Astrocyte of the spinal cord (primary cell): ENCODE measurements at regions not wholly inside any gene's neighbourhood (a gene's known extent, or its start where the extent isn't known, plus 50 kb on each side); places are given as distances from the start of the nearest gene placed in this dataset.
"Not testable (repeated sequence)": the region's sequence is repeated elsewhere in the genome, so short reads cannot be mapped to it uniquely, and the experiment has no call there.

Experiments
- DNase-seq: peaks from one replicate; pipeline ENCODE4 v3.0.0; 2011; ENCODE audit warnings: low read depth, low spot score
- H3K4me3 ChIP-seq: 2 replicates; pipeline ENCODE4 v1.5.1; 2011; ENCODE audit warnings: low read depth, mild to moderate bottlenecking, low read length, moderate library complexity
- in situ Hi-C: cut with HindIII; loops from 2 replicates; pipeline ENCODE4 v1.10.0; 2017; ENCODE audit warnings: low sequenced_read_pairs
- TF ChIP-seq, protein P1 (sequence below): IDR thresholded peaks from 2 replicates; pipeline ENCODE4 v1.5.1; 2012; ENCODE audit warnings: low read depth, mild to moderate bottlenecking, low read length, inconsistent platforms

DNA sequence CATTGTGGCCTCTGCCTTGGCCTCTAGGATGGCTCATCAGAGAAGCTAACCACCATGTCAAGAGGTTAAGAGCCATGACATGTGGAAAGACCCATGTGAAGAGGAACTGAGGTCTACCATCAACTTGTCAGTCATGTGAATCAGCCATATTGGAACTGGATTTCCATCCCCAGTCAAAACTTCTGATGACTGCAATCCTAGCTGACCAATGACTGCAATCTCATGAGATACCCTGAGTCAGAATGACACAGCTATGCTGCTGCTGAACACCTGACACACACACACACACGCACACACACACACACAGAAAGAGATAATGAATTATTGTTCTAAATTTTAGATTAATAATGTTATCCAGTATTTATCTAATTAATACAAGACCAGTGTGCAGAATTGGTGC, 337.5 kb upstream of the LMCD1 start:
- TF ChIP-seq, protein P1, sequence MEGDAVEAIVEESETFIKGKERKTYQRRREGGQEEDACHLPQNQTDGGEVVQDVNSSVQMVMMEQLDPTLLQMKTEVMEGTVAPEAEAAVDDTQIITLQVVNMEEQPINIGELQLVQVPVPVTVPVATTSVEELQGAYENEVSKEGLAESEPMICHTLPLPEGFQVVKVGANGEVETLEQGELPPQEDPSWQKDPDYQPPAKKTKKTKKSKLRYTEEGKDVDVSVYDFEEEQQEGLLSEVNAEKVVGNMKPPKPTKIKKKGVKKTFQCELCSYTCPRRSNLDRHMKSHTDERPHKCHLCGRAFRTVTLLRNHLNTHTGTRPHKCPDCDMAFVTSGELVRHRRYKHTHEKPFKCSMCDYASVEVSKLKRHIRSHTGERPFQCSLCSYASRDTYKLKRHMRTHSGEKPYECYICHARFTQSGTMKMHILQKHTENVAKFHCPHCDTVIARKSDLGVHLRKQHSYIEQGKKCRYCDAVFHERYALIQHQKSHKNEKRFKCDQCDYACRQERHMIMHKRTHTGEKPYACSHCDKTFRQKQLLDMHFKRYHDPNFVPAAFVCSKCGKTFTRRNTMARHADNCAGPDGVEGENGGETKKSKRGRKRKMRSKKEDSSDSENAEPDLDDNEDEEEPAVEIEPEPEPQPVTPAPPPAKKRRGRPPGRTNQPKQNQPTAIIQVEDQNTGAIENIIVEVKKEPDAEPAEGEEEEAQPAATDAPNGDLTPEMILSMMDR, result no peak
- in situ Hi-C loops, result no loop called here
- no peak overlapping the region for H3K4me3 ChIP-seq
- no peak for DNase-seq

DNA sequence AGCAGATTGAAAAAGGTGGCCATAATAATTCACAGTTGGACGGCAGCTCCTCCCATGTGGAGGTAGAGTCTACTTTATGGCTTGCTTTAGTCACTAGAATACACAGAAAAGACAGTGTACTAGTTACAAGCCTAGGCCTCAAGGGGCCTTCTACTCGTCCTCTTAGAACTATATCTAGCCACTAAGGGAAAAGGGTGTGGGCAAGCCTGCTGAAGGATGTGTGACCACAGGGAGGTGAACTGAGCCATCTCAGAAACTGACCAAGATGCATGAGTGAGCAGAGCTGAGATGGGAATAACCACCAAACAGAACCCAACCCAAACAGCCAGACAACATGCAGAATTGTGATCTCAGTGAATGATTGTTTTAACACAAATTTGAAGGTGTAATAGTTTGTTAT, 335.6 kb upstream of the LMCD1 start:
- in situ Hi-C loops, result no loop called here
- DNase-seq, result no peak
- TF ChIP-seq, protein P1, result no peak
- no peak overlapping the region for H3K4me3 ChIP-seq

DNA sequence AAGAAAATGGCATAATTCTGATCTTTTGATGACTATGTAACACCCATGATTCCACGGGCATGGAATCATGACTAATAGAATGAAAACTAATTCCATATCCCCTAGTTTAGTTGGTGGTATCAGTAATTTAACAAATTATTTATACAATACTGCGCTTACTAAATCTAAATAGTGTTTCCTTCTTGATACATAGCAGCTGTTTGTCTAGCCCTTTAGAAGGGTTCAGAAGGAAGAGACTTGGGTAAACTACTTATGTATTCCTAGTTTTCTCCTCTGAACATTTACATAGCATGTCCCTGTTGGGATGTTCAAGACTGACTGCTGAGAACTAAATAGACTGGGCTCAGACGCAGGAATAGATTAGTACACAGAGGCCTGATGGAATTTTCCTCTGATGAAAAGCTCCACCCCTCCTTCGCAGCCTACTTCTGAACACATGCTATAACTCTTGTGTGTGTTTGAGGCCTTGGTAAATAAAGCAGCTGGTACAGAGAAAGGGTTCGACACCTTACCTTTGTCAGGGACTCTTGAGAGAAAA, 330.6 kb upstream of the LMCD1 start:
- in situ Hi-C loops, result no loop called here
- no peak overlapping the region for H3K4me3 ChIP-seq
- TF ChIP-seq, protein P1, result no peak
- no peak for DNase-seq

DNA sequence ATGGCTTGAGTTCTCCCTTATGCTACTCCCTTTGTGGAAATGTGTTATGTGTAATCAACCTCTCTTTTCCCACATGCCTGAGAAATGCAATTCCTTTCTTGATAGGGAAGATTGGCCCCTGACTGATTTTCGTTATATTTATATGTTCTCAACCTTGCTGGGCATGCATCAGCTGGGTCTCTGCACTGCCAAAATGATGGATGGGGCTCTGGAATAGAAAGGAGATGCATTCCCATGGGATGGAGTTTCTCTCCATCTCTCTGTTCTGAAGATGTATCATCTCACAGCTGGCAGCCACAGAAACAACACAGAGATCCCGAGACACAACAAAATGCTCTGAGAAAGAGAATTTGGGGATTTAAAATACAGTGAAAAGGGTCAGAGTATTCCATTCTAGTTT, 327.7 kb upstream of the LMCD1 start:
- DNase-seq, result no peak
- in situ Hi-C loops, result no loop called here
- no peak overlapping the region for H3K4me3 ChIP-seq
- TF ChIP-seq, protein P1, result no peak

DNA sequence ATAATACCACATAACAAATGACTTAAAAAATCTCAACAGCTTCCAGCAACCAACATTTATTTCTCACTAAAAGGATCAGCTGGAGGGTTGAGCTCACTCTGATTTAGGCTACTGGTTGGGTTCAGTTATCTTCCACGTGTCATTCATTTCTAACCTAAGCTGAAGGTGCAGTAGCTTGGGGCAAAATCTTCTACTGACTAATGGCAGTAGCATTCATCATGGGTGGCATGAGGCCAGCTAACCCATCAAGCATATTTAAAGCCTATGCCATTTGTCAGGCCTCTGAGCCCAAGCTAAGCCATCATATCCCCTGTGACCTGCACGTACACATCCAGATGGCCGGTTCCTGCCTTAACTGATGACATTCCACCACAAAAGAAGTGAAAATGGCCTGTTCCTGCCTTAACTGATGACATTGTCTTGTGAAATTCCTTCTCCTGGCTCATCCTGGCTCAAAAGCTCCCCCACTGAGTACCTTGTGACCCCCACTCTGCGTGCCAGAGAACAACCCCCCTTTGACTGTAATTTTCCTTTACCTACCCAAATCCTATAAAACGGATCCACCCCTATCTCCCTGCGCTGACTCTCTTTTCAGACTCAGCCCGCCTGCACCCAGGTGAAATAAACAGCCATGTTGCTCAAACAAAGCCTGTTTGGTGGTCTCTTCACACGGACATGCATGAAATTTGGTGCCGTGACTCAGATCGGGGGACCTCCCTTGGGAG, 324.7 kb upstream of the LMCD1 start:
- DNase-seq, in situ Hi-C loops, H3K4me3 ChIP-seq: not testable (repeated sequence)

DNA sequence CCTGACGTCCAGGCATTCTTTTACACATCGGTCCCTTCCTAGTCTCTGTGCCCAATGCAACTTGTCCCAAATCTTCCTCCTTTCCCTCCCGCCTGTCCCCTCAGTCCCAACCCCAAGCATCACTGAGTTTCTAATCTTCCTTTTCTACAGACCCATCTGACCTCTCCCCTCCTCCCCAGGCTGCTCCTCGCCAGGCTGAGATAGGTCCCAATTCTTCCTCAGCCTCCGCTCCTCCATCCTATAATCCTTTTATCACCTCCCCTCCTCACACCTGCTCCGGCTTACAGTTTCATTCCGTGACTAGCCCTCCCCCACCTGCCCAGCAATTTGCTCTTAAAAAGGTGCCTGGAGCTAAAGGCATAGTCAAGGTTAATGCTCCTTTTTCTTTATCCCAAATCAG, 323.1 kb upstream of the LMCD1 start:
- H3K4me3 ChIP-seq, in situ Hi-C loops, DNase-seq: not testable (repeated sequence)

DNA sequence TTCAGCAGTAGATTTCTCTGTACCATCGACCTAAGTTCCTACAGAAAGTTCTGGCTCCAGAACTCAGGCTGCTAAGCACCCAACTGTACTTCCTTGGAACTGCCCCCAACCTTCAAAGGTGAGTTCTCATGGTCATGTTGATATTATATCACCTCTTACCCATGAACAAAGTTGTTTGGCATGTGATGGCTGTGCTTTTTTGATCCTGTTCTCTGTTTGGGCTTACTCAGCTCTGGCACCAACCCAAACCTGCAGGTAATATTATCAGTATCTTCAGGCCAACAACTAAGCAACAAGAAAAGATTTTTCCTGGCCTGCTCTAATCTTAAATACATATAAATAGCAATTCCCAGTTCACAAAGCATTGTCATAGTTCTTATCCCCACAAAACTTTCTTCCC, 318.7 kb upstream of the LMCD1 start:
- DNase-seq, result no peak
- H3K4me3 ChIP-seq, result no peak overlapping the region
- in situ Hi-C loops, result no loop called here
- TF ChIP-seq, protein P1, result no peak
